ENCODE measurements at regions not wholly inside any gene's neighbourhood (a gene's known extent, or its start where the extent isn't known, plus 50 kb on each side); places are given as distances from the start of the nearest gene placed in this dataset.
"Not testable (repeated sequence)": the region's sequence is repeated elsewhere in the genome, so short reads cannot be mapped to it uniquely, and the experiment has no call there.

- H3K27me3 ChIP-seq (ENCODE audit: control insufficient read depth, insufficient read depth, low read length) = no peaks in the 10 kb centered on the region
- H3K9ac ChIP-seq (ENCODE audit: low read depth, low read length) = no peak overlapping the region
- no peaks in the 10 kb centered on the region for H3K9me3 ChIP-seq (ENCODE audit: control insufficient read depth, insufficient read depth, low read length)
- H3K4me3 ChIP-seq (ENCODE audit: low read depth, low read length) = no peak overlapping the region
- H3K36me3 ChIP-seq (ENCODE audit: control insufficient read depth, insufficient read depth, low read length) = no peaks in the 10 kb centered on the region
- H3K4me1 ChIP-seq (ENCODE audit: control insufficient read depth, insufficient read depth, low read length) = no peaks in the 10 kb centered on the region
Observed at GRCh38 chrX:65925005-65925404, 114.9 kb downstream of the VSIG4 start.

DNA sequence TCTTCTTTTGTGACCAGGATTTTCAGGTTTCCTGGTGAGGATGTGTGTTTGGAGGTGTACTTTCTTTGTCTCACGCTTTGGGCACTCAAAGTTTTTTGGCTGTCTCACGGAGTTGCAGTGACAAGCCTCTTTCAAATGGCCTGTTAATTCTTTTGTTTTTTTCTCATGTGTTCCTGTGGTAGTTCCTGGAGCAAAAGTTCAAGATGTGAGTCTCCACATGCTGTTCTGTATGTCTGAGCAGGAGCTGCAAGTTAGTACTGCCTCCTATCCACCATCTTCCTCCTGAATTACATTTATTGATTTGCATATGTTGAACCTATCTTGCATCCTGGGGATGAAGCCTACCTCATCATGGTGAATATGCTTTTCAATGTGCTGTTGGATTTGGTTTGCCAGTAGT, 118.5 kb downstream of the VSIG4 start:
- no peaks in the 10 kb centered on the region for H3K36me3 ChIP-seq (ENCODE audit: control insufficient read depth, insufficient read depth, low read length)
- no peaks in the 10 kb centered on the region for H3K9me3 ChIP-seq (ENCODE audit: control insufficient read depth, insufficient read depth, low read length)
- no peak overlapping the region for H3K9ac ChIP-seq (ENCODE audit: low read depth, low read length)
- H3K27me3 ChIP-seq (ENCODE audit: control insufficient read depth, insufficient read depth, low read length) = no peaks in the 10 kb centered on the region
- H3K4me1 ChIP-seq (ENCODE audit: control insufficient read depth, insufficient read depth, low read length) = no peaks in the 10 kb centered on the region
- no peak overlapping the region for H3K4me3 ChIP-seq (ENCODE audit: low read depth, low read length)

DNA sequence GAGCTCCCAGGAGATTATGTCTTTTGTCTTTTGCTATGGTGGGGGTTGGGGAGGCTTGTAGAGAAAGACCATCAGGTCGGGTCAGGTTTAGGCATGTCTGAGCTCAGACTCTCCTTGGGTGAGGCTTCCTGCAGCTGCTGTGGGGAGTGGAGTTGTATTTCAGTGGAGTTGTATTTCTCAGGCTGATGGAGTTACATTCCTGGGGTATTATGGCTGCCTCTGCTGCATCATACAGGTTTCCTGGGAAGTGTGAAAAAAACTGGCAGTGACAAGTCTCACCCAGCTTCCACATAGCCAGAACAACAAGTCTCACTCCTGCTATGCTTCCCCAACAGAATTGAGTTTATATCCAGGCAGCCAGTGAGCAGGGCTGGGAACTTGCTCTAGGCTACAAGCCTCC, 119.3 kb downstream of the VSIG4 start:
- H3K36me3 ChIP-seq (ENCODE audit: control insufficient read depth, insufficient read depth, low read length) = no peaks in the 10 kb centered on the region
- H3K4me3 ChIP-seq (ENCODE audit: low read depth, low read length) = no peak overlapping the region
- H3K9ac ChIP-seq (ENCODE audit: low read depth, low read length) = no peak overlapping the region
- H3K9me3 ChIP-seq (ENCODE audit: control insufficient read depth, insufficient read depth, low read length) = no peaks in the 10 kb centered on the region
- no peaks in the 10 kb centered on the region for H3K27me3 ChIP-seq (ENCODE audit: control insufficient read depth, insufficient read depth, low read length)
- no peaks in the 10 kb centered on the region for H3K4me1 ChIP-seq (ENCODE audit: control insufficient read depth, insufficient read depth, low read length)

GRCh38 chrX:65910899-65911298, 129.0 kb downstream of the VSIG4 start:
- no peaks in the 10 kb centered on the region for H3K27me3 ChIP-seq (ENCODE audit: control insufficient read depth, insufficient read depth, low read length)
- H3K9me3 ChIP-seq (ENCODE audit: control insufficient read depth, insufficient read depth, low read length) = no peaks in the 10 kb centered on the region
- no peak overlapping the region for H3K4me3 ChIP-seq (ENCODE audit: low read depth, low read length)
- H3K4me1 ChIP-seq (ENCODE audit: control insufficient read depth, insufficient read depth, low read length) = no peaks in the 10 kb centered on the region
- no peak overlapping the region for H3K9ac ChIP-seq (ENCODE audit: low read depth, low read length)
- no peaks in the 10 kb centered on the region for H3K36me3 ChIP-seq (ENCODE audit: control insufficient read depth, insufficient read depth, low read length)

DNA sequence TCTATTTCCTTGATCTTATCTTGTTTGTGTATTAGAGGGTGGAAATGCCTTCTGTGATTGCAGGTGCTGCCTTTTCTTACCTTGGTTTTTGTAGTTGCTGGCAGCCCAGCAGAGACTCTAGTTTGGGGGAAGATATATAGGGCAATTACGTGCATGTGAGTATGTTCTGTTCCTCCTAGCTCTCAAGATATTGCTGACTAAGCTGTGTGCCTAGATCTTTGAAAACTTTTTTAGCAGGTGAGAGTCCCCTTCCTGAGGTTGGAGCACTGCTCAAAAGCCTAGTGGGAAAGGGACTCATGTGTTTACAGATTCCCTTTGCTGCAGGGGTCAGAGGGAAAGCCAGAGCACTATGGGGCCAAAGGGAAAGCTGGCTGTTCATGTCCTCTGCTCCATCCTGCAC, 136.1 kb downstream of the VSIG4 start:
- H3K4me1 ChIP-seq (ENCODE audit: control insufficient read depth, insufficient read depth, low read length) = no peaks in the 10 kb centered on the region
- no peaks in the 10 kb centered on the region for H3K36me3 ChIP-seq (ENCODE audit: control insufficient read depth, insufficient read depth, low read length)
- no peaks in the 10 kb centered on the region for H3K9me3 ChIP-seq (ENCODE audit: control insufficient read depth, insufficient read depth, low read length)
- H3K27me3 ChIP-seq (ENCODE audit: control insufficient read depth, insufficient read depth, low read length) = no peaks in the 10 kb centered on the region
- H3K9ac ChIP-seq (ENCODE audit: low read depth, low read length) = no peak overlapping the region
- no peak overlapping the region for H3K4me3 ChIP-seq (ENCODE audit: low read depth, low read length)

- Histone ChIP-seq H3K36me3 (ENCODE audit: control insufficient read depth, insufficient read depth, low read length) (no peaks in the 10 kb centered on the region), H3K27me3 (ENCODE audit: control insufficient read depth, insufficient read depth, low read length) (no peaks in the 10 kb centered on the region), H3K9ac (ENCODE audit: low read depth, low read length) (no peak overlapping the region), H3K9me3 (ENCODE audit: control insufficient read depth, insufficient read depth, low read length) (no peaks in the 10 kb centered on the region), H3K4me3 (ENCODE audit: low read depth, low read length) (no peak overlapping the region), H3K4me1 (ENCODE audit: control insufficient read depth, insufficient read depth, low read length) (no peaks in the 10 kb centered on the region)
Observed at GRCh38 chrX:65902011-65902410, 137.9 kb downstream of the VSIG4 start.

GRCh38 chrX:65900850-65901844, 138.7 kb downstream of the VSIG4 start:
- Histone ChIP-seq H3K4me1 (ENCODE audit: control insufficient read depth, insufficient read depth, low read length) (no peaks in the 10 kb centered on the region), H3K36me3 (ENCODE audit: control insufficient read depth, insufficient read depth, low read length) (no peaks in the 10 kb centered on the region), H3K9me3 (ENCODE audit: control insufficient read depth, insufficient read depth, low read length) (no peaks in the 10 kb centered on the region), H3K9ac (ENCODE audit: low read depth, low read length) (no peak overlapping the region), H3K4me3 (ENCODE audit: low read depth, low read length) (no peak overlapping the region), H3K27me3 (ENCODE audit: control insufficient read depth, insufficient read depth, low read length) (no peaks in the 10 kb centered on the region)

DNA sequence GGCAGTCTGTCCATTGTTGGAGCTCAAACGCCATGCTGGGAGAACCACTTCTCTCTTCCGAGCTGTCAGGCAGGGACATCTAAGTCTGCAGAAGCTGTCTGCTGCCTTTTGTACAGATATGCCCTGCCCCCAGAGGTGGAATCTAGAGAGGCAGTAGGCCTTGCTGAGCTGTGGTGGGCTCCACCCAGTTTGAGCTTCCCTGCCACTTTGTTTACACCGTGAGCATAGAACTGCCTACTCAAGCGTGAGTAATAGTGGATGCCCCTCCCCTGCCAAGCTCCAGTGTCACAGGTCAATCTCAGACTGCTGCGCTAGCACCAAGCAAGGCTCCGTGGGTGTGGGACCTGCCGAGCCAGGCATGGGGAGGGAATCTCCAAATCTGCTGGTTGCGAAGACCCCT, 145.7 kb downstream of the VSIG4 start:
- H3K9me3 ChIP-seq (ENCODE audit: control insufficient read depth, insufficient read depth, low read length) = peaks cover 3% of the 10 kb centered on the region
- no peaks in the 10 kb centered on the region for H3K4me1 ChIP-seq (ENCODE audit: control insufficient read depth, insufficient read depth, low read length)
- no peak overlapping the region for H3K4me3 ChIP-seq (ENCODE audit: low read depth, low read length)
- no peak overlapping the region for H3K9ac ChIP-seq (ENCODE audit: low read depth, low read length)
- H3K36me3 ChIP-seq (ENCODE audit: control insufficient read depth, insufficient read depth, low read length) = no peaks in the 10 kb centered on the region
- H3K27me3 ChIP-seq (ENCODE audit: control insufficient read depth, insufficient read depth, low read length) = no peaks in the 10 kb centered on the region

DNA sequence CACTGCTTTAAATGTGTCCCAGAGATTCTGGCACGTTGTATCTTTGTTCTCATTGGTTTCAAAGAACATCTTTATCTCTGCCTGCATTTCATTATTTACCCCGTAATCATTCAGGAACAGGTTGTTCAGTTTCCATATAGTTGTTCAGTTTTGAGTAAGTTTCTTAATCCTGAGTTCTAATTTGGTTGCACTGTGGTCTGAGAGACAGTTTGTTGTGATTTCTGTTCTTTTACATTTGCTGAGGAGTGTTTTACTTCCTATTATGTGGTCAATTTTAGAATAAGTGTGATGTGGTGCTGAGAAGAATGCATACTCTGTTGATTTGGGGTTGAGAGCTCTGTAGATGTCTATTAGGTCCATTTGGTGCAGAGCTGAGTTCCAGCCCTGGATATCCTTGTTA, 148.1 kb downstream of the VSIG4 start:
- not testable (repeated sequence) for H3K9me3 ChIP-seq (ENCODE audit: control insufficient read depth, insufficient read depth, low read length); H3K27me3 ChIP-seq (ENCODE audit: control insufficient read depth, insufficient read depth, low read length); H3K36me3 ChIP-seq (ENCODE audit: control insufficient read depth, insufficient read depth, low read length); H3K4me3 ChIP-seq (ENCODE audit: low read depth, low read length); H3K9ac ChIP-seq (ENCODE audit: low read depth, low read length); H3K4me1 ChIP-seq (ENCODE audit: control insufficient read depth, insufficient read depth, low read length)

- not testable (repeated sequence) for H3K9ac ChIP-seq (ENCODE audit: low read depth, low read length)
Observed at GRCh38 chrX:65888150-65888549, 151.7 kb downstream of the VSIG4 start.

DNA sequence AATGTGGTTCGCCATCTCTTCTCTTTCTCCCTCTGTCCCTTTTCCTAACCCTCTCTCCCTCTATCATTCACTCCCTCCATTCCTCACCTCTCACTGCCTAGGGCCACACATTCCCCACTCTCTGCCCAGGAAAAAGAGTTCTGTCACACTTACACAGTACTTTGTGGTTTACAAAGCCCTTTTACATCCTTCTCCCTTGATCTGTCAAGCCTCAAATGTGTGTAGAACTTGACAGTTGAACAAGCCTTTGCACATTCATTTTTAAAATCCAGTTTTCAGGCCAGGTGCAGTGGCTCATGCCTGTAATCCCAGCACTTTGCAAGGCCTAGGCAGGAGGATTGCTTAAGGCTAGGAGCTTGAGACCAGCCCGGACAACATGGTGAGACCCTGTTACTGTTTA, 156.3 kb downstream of the VSIG4 start:
- Histone ChIP-seq H3K36me3 (ENCODE audit: control insufficient read depth, insufficient read depth, low read length) (no peaks in the 10 kb centered on the region), H3K9ac (ENCODE audit: low read depth, low read length) (no peak overlapping the region), H3K4me3 (ENCODE audit: low read depth, low read length) (no peak overlapping the region), H3K4me1 (ENCODE audit: control insufficient read depth, insufficient read depth, low read length) (no peaks in the 10 kb centered on the region), H3K9me3 (ENCODE audit: control insufficient read depth, insufficient read depth, low read length) (peaks cover 3% of the 10 kb centered on the region), H3K27me3 (ENCODE audit: control insufficient read depth, insufficient read depth, low read length) (no peaks in the 10 kb centered on the region)

More at GRCh38 chrX:65888150-65888549, 151.7 kb downstream of the VSIG4 start:
- not testable (repeated sequence) for H3K36me3 ChIP-seq (ENCODE audit: control insufficient read depth, insufficient read depth, low read length); H3K4me3 ChIP-seq (ENCODE audit: low read depth, low read length); H3K4me1 ChIP-seq (ENCODE audit: control insufficient read depth, insufficient read depth, low read length); H3K9me3 ChIP-seq (ENCODE audit: control insufficient read depth, insufficient read depth, low read length); H3K27me3 ChIP-seq (ENCODE audit: control insufficient read depth, insufficient read depth, low read length)

- Histone ChIP-seq H3K9ac (ENCODE audit: low read depth, low read length) (no peak overlapping the region), H3K36me3 (ENCODE audit: control insufficient read depth, insufficient read depth, low read length) (no peaks in the 10 kb centered on the region), H3K4me1 (ENCODE audit: control insufficient read depth, insufficient read depth, low read length) (no peaks in the 10 kb centered on the region), H3K9me3 (ENCODE audit: control insufficient read depth, insufficient read depth, low read length) (peaks cover 3% of the 10 kb centered on the region), H3K4me3 (ENCODE audit: low read depth, low read length) (no peak overlapping the region), H3K27me3 (ENCODE audit: control insufficient read depth, insufficient read depth, low read length) (no peaks in the 10 kb centered on the region)
Observed at GRCh38 chrX:65879977-65880799, 159.7 kb downstream of the VSIG4 start.
